Hepatocyte (in vitro differentiated cells): ENCODE measurements at regions not wholly inside any gene's neighbourhood (a gene's known extent, or its start where the extent isn't known, plus 50 kb on each side); places are given as distances from the start of the nearest gene placed in this dataset.
"Not testable (repeated sequence)": the region's sequence is repeated elsewhere in the genome, so short reads cannot be mapped to it uniquely, and the experiment has no call there.

ENCODE experiments used
- DNase-seq: peaks from one replicate; pipeline ENCODE4 v3.0.0-alpha.2; 2016; ENCODE audit warnings: low spot score
- H2AFZ ChIP-seq: fragments of 200-600 bp; sonication (generic); 2 replicates; pipeline ENCODE4 v1.6.0; 2016; ENCODE audit warnings: antibody characterized with exemption, mild to moderate bottlenecking
- H3K27ac ChIP-seq: fragments of 200-600 bp; sonication (generic); 2 replicates; pipeline ENCODE4 v1.5.1; 2016; ENCODE audit warnings: mild to moderate bottlenecking
- H3K27me3 ChIP-seq: fragments of 200-600 bp; sonication (generic); 2 replicates; pipeline ENCODE4 v1.6.1; 2016
- H3K36me3 ChIP-seq: fragments of 200-600 bp; sonication (generic); replicated peaks from 2 replicates; pipeline ENCODE4 v1.5.1; 2016; ENCODE audit warnings: low read depth; ENCODE audit not compliant: insufficient read depth
- H3K4me1 ChIP-seq: fragments of 200-600 bp; sonication (generic); 2 replicates; pipeline ENCODE4 v1.5.1; 2016; ENCODE audit warnings: mild to moderate bottlenecking, moderate library complexity; ENCODE audit not compliant: insufficient read depth
- H3K4me2 ChIP-seq: fragments of 200-600 bp; sonication (generic); 2 replicates; pipeline ENCODE4 v1.6.0; 2016
- H3K4me3 ChIP-seq: fragments of 200-600 bp; sonication (generic); 2 replicates; pipeline ENCODE4 v1.5.1; 2016; ENCODE audit warnings: mild to moderate bottlenecking
- H3K79me2 ChIP-seq: fragments of 200-600 bp; sonication (generic); 2 replicates; pipeline ENCODE4 v1.6.0; 2017; ENCODE audit warnings: mild to moderate bottlenecking
- H3K9me2 ChIP-seq: fragments of 200-600 bp; sonication (generic); replicated peaks from 2 replicates; pipeline ENCODE4 v1.6.0; 2017; ENCODE audit warnings: mild to moderate bottlenecking; ENCODE audit not compliant: insufficient read depth
- H3K9me3 ChIP-seq: fragments of 200-600 bp; sonication (generic); 2 replicates; pipeline ENCODE4 v1.5.1; 2016; ENCODE audit warnings: low read depth, mild to moderate bottlenecking
- H4K20me1 ChIP-seq: fragments of 200-600 bp; sonication (generic); 2 replicates; pipeline ENCODE4 v1.6.0; 2016; ENCODE audit warnings: mild to moderate bottlenecking; ENCODE audit not compliant: insufficient read depth, poor library complexity, severe bottlenecking
- EZH2 ChIP-seq: fragments of 200-600 bp; sonication (generic); IDR thresholded peaks from 2 replicates; pipeline ENCODE4 v1.6.1; 2016; ENCODE audit warnings: antibody characterized with exemption, mild to moderate bottlenecking, borderline replicate concordance
- EZH2phosphoT487 ChIP-seq: fragments of 200-600 bp; sonication (generic); IDR thresholded peaks from one replicate; pipeline ENCODE4 v1.6.1; 2018; ENCODE audit warnings: antibody characterized with exemption, mild to moderate bottlenecking, low read depth, moderate library complexity; ENCODE audit not compliant: unreplicated experiment, severe bottlenecking
- WGBS: methylation state at CpG from one replicate; pipeline ENCODE4 v1.1.6; 2016; ENCODE audit warnings: low lambda C conversion rate; ENCODE audit errors: missing lambda C conversion rate; 5-methylcytosine and 5-hydroxymethylcytosine counted together
- TF ChIP-seq, protein P1 (sequence below): fragments of 200-600 bp; sonication (generic); IDR thresholded peaks from 2 replicates; pipeline ENCODE4 v1.5.1; 2016; ENCODE audit warnings: antibody characterized with exemption, mild to moderate bottlenecking; ENCODE audit not compliant: poor library complexity

DNA sequence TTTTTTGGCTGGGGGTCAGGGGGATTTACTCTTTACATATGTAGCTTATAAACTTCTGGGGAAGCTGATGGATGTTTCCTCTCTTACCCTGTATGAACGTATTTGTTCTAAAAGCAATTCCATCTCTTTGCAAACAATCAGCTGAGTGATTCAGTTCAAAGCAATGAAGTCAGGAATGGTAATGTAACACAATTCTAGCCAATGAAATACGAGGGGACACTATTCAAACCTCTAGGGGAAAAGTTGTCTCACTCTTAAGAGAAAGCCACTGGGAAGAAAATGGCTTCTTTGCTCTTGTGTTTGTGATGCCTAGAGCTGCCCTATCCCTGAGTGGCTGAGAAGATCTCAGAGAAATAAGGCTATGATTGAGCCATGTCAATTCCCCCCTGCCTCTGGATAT, 134.8 kb upstream of the SEMA3C start:
- no peak overlapping the region for H3K4me3 ChIP-seq
- H4K20me1 ChIP-seq, result no peaks in the 10 kb centered on the region
- peak; percentile 13 for DNase-seq
- H3K27ac ChIP-seq, result peak overlapping the region; percentile 15
- H3K36me3 ChIP-seq, result no peaks in the 10 kb centered on the region
- H2AFZ ChIP-seq, result no peak overlapping the region
- WGBS, result 56% methylated on average over 2 of the region's 2 CpGs
- H3K9me3 ChIP-seq, result no peaks in the 10 kb centered on the region
- H3K9me2 ChIP-seq, result no peaks in the 10 kb centered on the region
- H3K4me1 ChIP-seq, result no peaks in the 10 kb centered on the region
- TF ChIP-seq EZH2phosphoT487 (no peak), EZH2 (no peak)
- TF ChIP-seq, protein P1, sequence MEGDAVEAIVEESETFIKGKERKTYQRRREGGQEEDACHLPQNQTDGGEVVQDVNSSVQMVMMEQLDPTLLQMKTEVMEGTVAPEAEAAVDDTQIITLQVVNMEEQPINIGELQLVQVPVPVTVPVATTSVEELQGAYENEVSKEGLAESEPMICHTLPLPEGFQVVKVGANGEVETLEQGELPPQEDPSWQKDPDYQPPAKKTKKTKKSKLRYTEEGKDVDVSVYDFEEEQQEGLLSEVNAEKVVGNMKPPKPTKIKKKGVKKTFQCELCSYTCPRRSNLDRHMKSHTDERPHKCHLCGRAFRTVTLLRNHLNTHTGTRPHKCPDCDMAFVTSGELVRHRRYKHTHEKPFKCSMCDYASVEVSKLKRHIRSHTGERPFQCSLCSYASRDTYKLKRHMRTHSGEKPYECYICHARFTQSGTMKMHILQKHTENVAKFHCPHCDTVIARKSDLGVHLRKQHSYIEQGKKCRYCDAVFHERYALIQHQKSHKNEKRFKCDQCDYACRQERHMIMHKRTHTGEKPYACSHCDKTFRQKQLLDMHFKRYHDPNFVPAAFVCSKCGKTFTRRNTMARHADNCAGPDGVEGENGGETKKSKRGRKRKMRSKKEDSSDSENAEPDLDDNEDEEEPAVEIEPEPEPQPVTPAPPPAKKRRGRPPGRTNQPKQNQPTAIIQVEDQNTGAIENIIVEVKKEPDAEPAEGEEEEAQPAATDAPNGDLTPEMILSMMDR, result no peak
- H3K27me3 ChIP-seq, result no peaks in the 10 kb centered on the region
- no peak overlapping the region for H3K4me2 ChIP-seq
- H3K79me2 ChIP-seq, result no peaks in the 10 kb centered on the region

DNA sequence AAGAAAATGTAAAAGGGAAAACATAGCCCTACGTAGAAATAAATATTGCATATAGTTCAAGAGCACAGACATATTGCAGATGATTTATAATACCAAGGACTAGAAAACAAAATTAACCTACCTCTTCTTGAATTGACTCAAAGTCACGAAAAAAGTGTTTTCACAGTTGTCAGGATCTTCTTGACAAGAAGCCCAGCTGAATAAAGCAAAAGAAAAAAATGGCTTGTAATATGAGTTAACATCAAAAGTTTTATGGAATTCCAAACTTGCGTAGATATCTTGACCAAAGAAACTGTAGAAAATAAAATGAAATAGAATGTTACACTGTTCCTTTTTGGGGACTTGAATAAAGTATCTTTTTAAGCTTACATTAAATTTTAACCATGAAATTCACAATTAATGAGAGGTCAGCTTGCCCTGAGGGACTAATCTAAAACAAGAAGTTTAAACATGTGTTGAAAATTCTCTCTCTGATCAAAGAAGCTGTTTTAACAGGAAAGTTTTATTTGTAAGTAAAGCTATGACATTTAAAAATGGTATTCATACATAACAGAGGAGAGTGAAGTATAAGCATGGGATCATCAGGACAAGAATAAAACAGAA, 133.1 kb upstream of the SEMA3C start:
- Histone ChIP-seq H3K4me2 (no peak overlapping the region), H2AFZ (no peak overlapping the region), H3K9me2 (no peaks in the 10 kb centered on the region), H3K9me3 (no peaks in the 10 kb centered on the region), H3K27me3 (no peaks in the 10 kb centered on the region), H3K79me2 (no peaks in the 10 kb centered on the region), H3K36me3 (no peaks in the 10 kb centered on the region), H3K4me1 (no peaks in the 10 kb centered on the region), H4K20me1 (no peaks in the 10 kb centered on the region), H3K4me3 (no peak overlapping the region), H3K27ac (no peak overlapping the region)
- DNase-seq, result no peak
- TF ChIP-seq, protein P1, result no peak
- no peak for TF ChIP-seq EZH2
- no peak for TF ChIP-seq EZH2phosphoT487
- WGBS, result 66% methylated on average over 3 of the region's 3 CpGs

DNA sequence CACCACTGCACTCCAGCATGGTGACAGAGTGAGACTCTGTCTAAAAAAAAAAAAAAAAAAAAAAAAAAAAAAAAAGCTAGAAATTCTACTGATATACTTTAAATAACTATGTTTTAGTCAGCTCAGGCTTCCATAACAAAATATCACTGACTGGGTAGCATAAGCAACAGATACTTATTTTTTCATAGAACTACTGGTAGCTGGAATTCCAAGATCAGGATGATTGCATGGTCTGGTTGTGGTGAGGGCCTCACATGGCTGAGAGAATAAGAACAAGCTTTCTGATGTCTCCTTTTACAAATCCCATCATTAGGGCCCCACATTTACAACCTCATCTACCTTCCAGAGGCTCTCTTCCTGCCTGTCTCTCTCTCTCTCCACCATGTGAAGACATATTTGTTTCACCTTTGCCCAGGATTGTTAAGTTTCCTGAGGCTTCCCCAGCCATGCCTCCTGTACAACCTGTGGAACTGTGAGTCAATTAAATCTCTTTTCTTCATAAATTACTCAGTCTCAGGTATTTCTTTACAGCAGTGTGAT, 126.7 kb upstream of the SEMA3C start:
- H4K20me1 ChIP-seq, result no peaks in the 10 kb centered on the region
- no peak overlapping the region for H3K4me2 ChIP-seq
- H3K9me3 ChIP-seq, result no peaks in the 10 kb centered on the region
- peak; percentile 23 for DNase-seq
- no peaks in the 10 kb centered on the region for H3K36me3 ChIP-seq
- peak overlapping the region; percentile 56 for H3K27ac ChIP-seq
- no peak overlapping the region for H3K4me3 ChIP-seq
- no peak overlapping the region for H2AFZ ChIP-seq
- TF ChIP-seq, protein P1, result no peak
- TF ChIP-seq EZH2, result no peak
- TF ChIP-seq EZH2phosphoT487, result no peak
- no peaks in the 10 kb centered on the region for H3K4me1 ChIP-seq
- H3K27me3 ChIP-seq, result no peaks in the 10 kb centered on the region
- no peaks in the 10 kb centered on the region for H3K9me2 ChIP-seq
- H3K79me2 ChIP-seq, result no peaks in the 10 kb centered on the region

DNA sequence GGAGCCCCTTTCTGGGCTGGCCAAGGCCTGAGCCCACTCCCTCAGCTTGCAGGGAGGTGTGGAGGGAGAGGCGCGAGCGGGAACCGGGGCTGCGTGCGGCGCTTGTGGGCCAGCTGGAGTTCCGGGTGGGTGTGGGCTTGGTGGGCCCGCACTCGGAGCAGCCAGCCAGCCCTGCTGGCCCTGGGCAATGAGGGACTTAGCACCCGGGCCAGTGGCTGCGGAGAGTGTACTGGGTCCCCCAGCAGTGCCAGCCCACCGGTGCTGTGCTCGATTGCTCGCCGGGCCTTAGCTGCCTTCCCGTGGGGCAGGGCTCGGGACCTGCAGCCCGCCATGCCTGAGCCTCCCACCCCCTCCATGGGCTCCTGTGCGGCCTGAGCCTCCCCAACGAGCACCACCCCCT, 123.8 kb upstream of the SEMA3C start:
- not testable (repeated sequence) for H3K9me3 ChIP-seq, H3K36me3 ChIP-seq, DNase-seq, H3K4me1 ChIP-seq, H3K27me3 ChIP-seq, H3K4me2 ChIP-seq, H3K79me2 ChIP-seq, H2AFZ ChIP-seq, H4K20me1 ChIP-seq, H3K4me3 ChIP-seq, H3K9me2 ChIP-seq, H3K27ac ChIP-seq
- 97% methylated on average over 19 of the region's 21 CpGs for WGBS
